HepG2 (cell line): ENCODE measurements at regions not wholly inside any gene's neighbourhood (a gene's known extent, or its start where the extent isn't known, plus 50 kb on each side); places are given as distances from the start of the nearest gene placed in this dataset.

ENCODE experiments used
- ATAC-seq: fragments of 200-7000 bp; cut with Tn5 transposase; 3 replicates; pipeline ENCODE4 v1.9.1; 2020; ENCODE audit warnings: mild to moderate bottlenecking, moderate library complexity
- BruUV-seq: library from RNA; stranded (reverse); fragments of 400-500 nt; replicated peaks from 2 replicates; lab custom pipeline; 2021; lab: Mats Ljungman, UMichigan
- CTCF ChIA-PET: fragments of 300-600 bp; formaldehyde crosslinking; extraction: SDS; loops from one replicate; lab custom pipeline; 2021; ENCODE audit warnings: low total read pairs, inconsistent platforms, low intra/inter-chr PET ratio; lab: Yijun Ruan, JAX
- POLR2A ChIA-PET: fragments of 350-600 bp; sonication (Branson Sonifier 250); formaldehyde crosslinking; loops from one replicate; lab custom pipeline; 2020; ENCODE audit warnings: antibody characterized with exemption, inconsistent platforms; lab: Yijun Ruan, JAX
- DNase-seq: peaks from one replicate; pipeline ENCODE4 v3.0.0-alpha.2; 2015; ENCODE audit warnings: low spot score
- FAIRE-seq: peaks from 3 replicates; lab custom pipeline; 2011; peaks lifted over from hg19 to GRCh38; lab: Jason Lieb, UNC
- H2AFZ ChIP-seq: one replicate; pipeline ENCODE4 v1.6.1; 2011; ENCODE audit warnings: low read length, inconsistent platforms
- H3K27ac ChIP-seq: fragments of 300-600 bp; 3 replicates; pipeline ENCODE4 v1.8.0; 2011; ENCODE audit warnings: mixed run types, mild to moderate bottlenecking, mixed read lengths, low read length, inconsistent platforms; ENCODE audit not compliant: insufficient read depth; ENCODE audit errors: extremely low read length
- H3K27me3 ChIP-seq, 2 experiments: fragments of 200-600 bp in 1 of 2; 2 replicates in 1 of 2; 3 replicates in 1 of 2; pipeline versions ENCODE4 v1.6.0 to v1.8.0; 2011; ENCODE audit warnings: low read length in 2 of 2, mild to moderate bottlenecking in 2 of 2, moderate library complexity in 2 of 2, inconsistent platforms in 1 of 2; ENCODE audit not compliant: insufficient read depth in 2 of 2, control insufficient read depth in 1 of 2
- H3K36me3 ChIP-seq, 2 experiments: fragments of 200-600 bp in 1 of 2; replicated peaks in 1 of 2; 2 replicates in 1 of 2; 3 replicates in 1 of 2; pipeline versions ENCODE4 v1.5.1 to v1.8.0; 2011; ENCODE audit warnings: low read length in 2 of 2, inconsistent platforms in 1 of 2; ENCODE audit not compliant: insufficient read depth in 2 of 2, control insufficient read depth in 1 of 2
- H3K4me1 ChIP-seq: 2 replicates; pipeline ENCODE4 v1.5.1; 2012; ENCODE audit warnings: low read length, inconsistent platforms; ENCODE audit not compliant: insufficient read depth
- H3K4me2 ChIP-seq: 2 replicates; pipeline ENCODE4 v1.6.0; 2011; ENCODE audit warnings: low read depth, low read length, inconsistent platforms
- H3K4me3 ChIP-seq, 3 experiments: fragments of 200-600 bp in 1 of 3; sonication (generic), shearing (Covaris generic) in 1 of 3; replicated peaks in 1 of 3; 2 replicates each; pipeline ENCODE4 v1.5.1; 2011 to 2016; ENCODE audit warnings: low read length in 3 of 3, inconsistent platforms in 2 of 3, low read depth in 2 of 3, mild to moderate bottlenecking in 2 of 3, control low read depth in 1 of 3, mixed read lengths in 1 of 3; ENCODE audit not compliant: insufficient read depth in 1 of 3
- H3K79me2 ChIP-seq: one replicate; pipeline ENCODE4 v1.6.1; 2011; ENCODE audit warnings: low read length, inconsistent platforms; ENCODE audit not compliant: insufficient read depth
- H3K9ac ChIP-seq: 2 replicates; pipeline ENCODE4 v1.6.0; 2011; ENCODE audit warnings: mild to moderate bottlenecking, low read depth, low read length, inconsistent platforms; ENCODE audit not compliant: insufficient read depth
- H3K9me3 ChIP-seq: 2 replicates; pipeline ENCODE4 v1.5.1; 2012; ENCODE audit warnings: mild to moderate bottlenecking, low read length
- H4K20me1 ChIP-seq: 2 replicates; pipeline ENCODE4 v1.6.0; 2011; ENCODE audit warnings: inconsistent platforms, mild to moderate bottlenecking, low read length, moderate library complexity; ENCODE audit not compliant: insufficient read depth
- ETV5 ChIP-seq: IDR thresholded peaks from 2 replicates; pipeline ENCODE4 v1.6.1; 2018; ENCODE audit warnings: missing biosample characterization, missing genetic modification reagents, inconsistent platforms, borderline replicate concordance
- HNRNPLL ChIP-seq: fragments of 200-400 bp; formaldehyde crosslinking; IDR thresholded peaks from 2 replicates; pipeline ENCODE4 v1.6.1; 2017; ENCODE audit warnings: mild to moderate bottlenecking, low read depth, low read length; ENCODE audit not compliant: poor library complexity, severe bottlenecking
- MZF1 ChIP-seq: sonication (generic); formaldehyde crosslinking; IDR thresholded peaks from 2 replicates; pipeline ENCODE4 v1.8.1; 2023; ENCODE audit warnings: mild to moderate bottlenecking, missing genetic modification reagents, borderline replicate concordance
- RBFOX2 ChIP-seq: fragments of 200-400 bp; formaldehyde crosslinking; IDR thresholded peaks from 2 replicates; pipeline ENCODE4 v1.6.1; 2017; ENCODE audit warnings: low read depth, mild to moderate bottlenecking, low read length
- RFX5 ChIP-seq: IDR thresholded peaks from 2 replicates; pipeline ENCODE4 v1.6.1; 2011; ENCODE audit warnings: low read depth, low read length, improper control_type of control experiment
- SP1 ChIP-seq, 2 experiments: fragments of 450-650 bp in 1 of 2; sonication (generic) in 1 of 2; formaldehyde crosslinking in 1 of 2; IDR thresholded peaks; 2 replicates each; pipeline versions ENCODE4 v1.4.0 to v1.6.1; 2016 to 2020; ENCODE audit warnings: missing genetic modification reagents in 1 of 2
- SPEN ChIP-seq: sonication (generic); formaldehyde crosslinking; IDR thresholded peaks from 2 replicates; pipeline ENCODE4 v1.5.1; 2020; ENCODE audit warnings: low read depth, mild to moderate bottlenecking, missing genetic modification reagents
- THYN1 ChIP-seq: sonication (generic); formaldehyde crosslinking; IDR thresholded peaks from 2 replicates; pipeline ENCODE4 v1.8.1; 2023; ENCODE audit warnings: low read depth, mild to moderate bottlenecking, moderate library complexity, missing genetic modification reagents, borderline replicate concordance
- ZBTB38 ChIP-seq: sonication (generic); formaldehyde crosslinking; IDR thresholded peaks from 2 replicates; pipeline ENCODE4 v1.5.1; 2020; ENCODE audit warnings: mild to moderate bottlenecking, missing genetic modification reagents
- ZMYM2 ChIP-seq: sonication (generic); formaldehyde crosslinking; IDR thresholded peaks from 2 replicates; pipeline ENCODE4 v1.8.0; 2022; ENCODE audit warnings: mild to moderate bottlenecking, missing genetic modification reagents
- ZNF20 ChIP-seq: sonication (generic); formaldehyde crosslinking; IDR thresholded peaks from 2 replicates; pipeline ENCODE4 v1.4.0; 2020; ENCODE audit warnings: mild to moderate bottlenecking, moderate library complexity, missing genetic modification reagents
- ZNF30 ChIP-seq: sonication (generic); formaldehyde crosslinking; IDR thresholded peaks from 2 replicates; pipeline ENCODE4 v1.5.0; 2020; ENCODE audit warnings: mild to moderate bottlenecking, missing genetic modification reagents
- ZNF562 ChIP-seq: sonication (generic); formaldehyde crosslinking; IDR thresholded peaks from 2 replicates; pipeline ENCODE4 v1.8.0; 2022; ENCODE audit warnings: missing genetic modification reagents, borderline replicate concordance
- ZNF7 ChIP-seq: IDR thresholded peaks from 2 replicates; pipeline ENCODE4 v1.6.1; 2016; ENCODE audit warnings: missing biosample characterization, missing genetic modification reagents
- ZNF737 ChIP-seq: sonication (generic); formaldehyde crosslinking; IDR thresholded peaks from 2 replicates; pipeline ENCODE4 v1.5.0; 2020; ENCODE audit warnings: missing genetic modification reagents, mild to moderate bottlenecking, borderline replicate concordance
- WGBS: methylation state at CpG from one replicate; pipeline ENCODE4 v1.1.6; 2017; ENCODE audit warnings: low lambda C conversion rate; 5-methylcytosine and 5-hydroxymethylcytosine counted together
- in situ Hi-C: cut with HindIII; loops from 2 replicates; pipeline ENCODE4 v1.10.0; 2017; ENCODE audit warnings: low pct_unique_long_range_greater_than_20kb; ENCODE audit not compliant: extremely low pct_ligation_motif_present
- intact Hi-C: fragments of 100-400 bp; cut with micrococcal nuclease; formaldehyde crosslinking; loops from one replicate; pipeline ENCODE4 v1.10.0; 2022; ENCODE audit not compliant: unreplicated experiment

DNA sequence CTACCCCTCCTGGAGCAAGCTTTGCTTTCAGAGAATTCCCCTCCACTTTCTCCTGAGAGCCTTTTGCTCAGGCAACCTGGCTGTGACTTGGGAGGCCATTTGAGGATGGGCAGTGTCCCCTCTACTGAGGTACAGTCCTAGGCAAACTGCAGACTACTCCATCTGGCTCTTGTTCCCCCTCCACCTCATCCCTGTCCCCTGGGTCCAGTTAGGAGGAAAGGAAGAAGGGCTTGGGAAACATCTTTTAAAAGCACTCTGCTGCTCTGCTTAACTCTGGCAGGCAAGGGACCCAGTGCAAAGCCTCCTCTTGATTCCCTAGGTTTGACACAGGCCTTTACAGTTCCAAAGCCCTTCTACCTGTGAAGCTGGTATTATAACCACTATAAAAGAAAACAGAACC is 108.2 kb downstream of the NAV1 start:
- Histone ChIP-seq H4K20me1 (no peaks in the 10 kb centered on the region), H3K4me3 (no peak overlapping the region), H3K4me1 (no peaks in the 10 kb centered on the region), H3K36me3 (no peaks in the 10 kb centered on the region), H3K9ac (no peak overlapping the region), H2AFZ (no peak overlapping the region), H3K27me3 (peaks cover 8 to 52% of the 10 kb centered on the region in 2 experiments; a peak in 4 of 5 replicates), H3K27ac (no peak overlapping the region), H3K79me2 (no peaks in the 10 kb centered on the region), H3K9me3 (no peaks in the 10 kb centered on the region), H3K4me2 (no peak overlapping the region)
- POLR2A ChIA-PET = no interaction called here
- ATAC-seq = no peak
- TF ChIP-seq ZNF737 (no peak), RBFOX2 (no peak), ZNF7 (CRISPR knock-in tag) (no peak), RFX5 (no peak), ZNF562 (CRISPR knock-in tag) (no peak), ZNF30 (CRISPR knock-in tag) (no peak), SPEN (CRISPR knock-in tag) (no peak)
- no peak for FAIRE-seq
- no TSS peak for BruUV-seq
- DNase-seq = no peak
- CTCF ChIA-PET = no interaction called here
- in situ Hi-C loops = no loop called here
- intact Hi-C loops = no loop called here

DNA sequence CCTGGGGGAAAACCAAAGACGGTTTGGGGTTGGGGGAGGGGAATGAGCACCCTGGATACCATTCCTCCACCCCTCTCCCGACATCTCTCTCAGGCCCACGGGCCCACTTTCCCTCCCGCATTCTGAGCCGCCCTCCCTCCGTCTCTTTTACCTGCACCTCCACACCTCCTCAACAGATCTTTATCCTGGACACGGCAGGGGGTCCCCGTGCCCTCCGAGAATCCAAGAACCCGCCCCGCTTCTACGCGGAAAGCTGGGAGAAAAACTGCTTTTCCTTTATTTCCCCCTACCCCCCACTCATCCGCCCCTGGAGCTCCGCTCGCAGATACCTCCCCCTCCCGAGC is 108.8 kb downstream of the NAV1 start:
- H3K79me2 ChIP-seq = no peaks in the 10 kb centered on the region
- no peak for FAIRE-seq
- ChIA-PET POLR2A (no interaction called here), CTCF (no interaction called here)
- 33% methylated on average over 17 of the region's 17 CpGs for WGBS
- H2AFZ ChIP-seq = no peak overlapping the region
- H3K27me3 ChIP-seq = peaks cover 9 to 57% of the 10 kb centered on the region in 2 experiments; a peak in 4 of 5 replicates
- H3K4me3 ChIP-seq = no peak overlapping the region
- H3K4me1 ChIP-seq = no peaks in the 10 kb centered on the region
- DNase-seq = no peak
- BruUV-seq = no TSS peak
- H4K20me1 ChIP-seq = 0 out of 2 replicates have a peak, but pooled peaks cover 2% of the 10 kb centered on the region
- no peak overlapping the region for H3K27ac ChIP-seq
- intact Hi-C loops = no loop called here
- no peaks in the 10 kb centered on the region for H3K36me3 ChIP-seq
- H3K4me2 ChIP-seq = no peak overlapping the region
- no peak for ATAC-seq
- no peaks in the 10 kb centered on the region for H3K9me3 ChIP-seq
- TF ChIP-seq ZBTB38 (CRISPR knock-in tag) = no peak
- TF ChIP-seq HNRNPLL = no peak
- no peak for TF ChIP-seq ZNF20 (CRISPR knock-in tag)
- TF ChIP-seq SP1 (IDR thresholded peaks at IDR 0.05) = no peak
- no peak for TF ChIP-seq SP1 (CRISPR knock-in tag; IDR thresholded peaks at IDR 0.05)
- TF ChIP-seq MZF1 = no peak
- TF ChIP-seq THYN1 (CRISPR knock-in tag) = no peak
- TF ChIP-seq ETV5 (CRISPR knock-in tag) = no peak
- TF ChIP-seq ZMYM2 (CRISPR knock-in tag) = no peak
- in situ Hi-C loops = no loop called here
- no peak overlapping the region for H3K9ac ChIP-seq
